PC-3 (cell line): ENCODE measurements at regions not wholly inside any gene's neighbourhood (a gene's known extent, or its start where the extent isn't known, plus 50 kb on each side); places are given as distances from the start of the nearest gene placed in this dataset.

Source experiments
- ATAC-seq: fragments of 200-7000 bp; cut with Tn5 transposase; 2 replicates; pipeline ENCODE4 v1.9.1; 2020; ENCODE audit warnings: mild to moderate bottlenecking, moderate library complexity
- BruUV-seq: library from RNA; stranded (reverse); fragments of 400-500 nt; replicated peaks from 2 replicates; lab custom pipeline; 2021; lab: Mats Ljungman, UMichigan
- CTCF ChIA-PET: fragments of 300-600 bp; sonication (Branson Sonifier 250); formaldehyde crosslinking; loops from one replicate; lab custom pipeline; 2022; ENCODE audit warnings: antibody characterized with exemption; lab: Charles Lee
- POLR2A ChIA-PET: fragments of 300-600 bp; sonication (Branson Sonifier 250); formaldehyde crosslinking; loops from one replicate; lab custom pipeline; 2022; ENCODE audit warnings: antibody characterized with exemption; ENCODE audit not compliant: unreplicated experiment; lab: Charles Lee
- DNase-seq: peaks from one replicate; pipeline ENCODE4 v3.0.0-alpha.2; 2015
- H2AFZ ChIP-seq: fragments of 300-600 bp; sonication (generic); 2 replicates; pipeline ENCODE4 v1.6.0; 2016; ENCODE audit warnings: antibody characterized with exemption, low read length
- H3F3A ChIP-seq: fragments of 300-600 bp; sonication (generic); one replicate; pipeline ENCODE4 v1.6.0; 2017; ENCODE audit warnings: antibody characterized with exemption, low read length, control low read depth, mild to moderate bottlenecking; ENCODE audit not compliant: unreplicated experiment
- H3K27ac ChIP-seq: fragments of 300-600 bp; sonication (generic); 2 replicates; pipeline ENCODE4 v1.5.1; 2016; ENCODE audit warnings: mild to moderate bottlenecking, low read length
- H3K27me3 ChIP-seq: fragments of 300-600 bp; sonication (generic); 2 replicates; pipeline ENCODE4 v1.6.1; 2016; ENCODE audit warnings: low read length, mixed read lengths
- H3K36me3 ChIP-seq: fragments of 300-600 bp; sonication (generic); 2 replicates; pipeline ENCODE4 v1.6.1; 2016; ENCODE audit warnings: low read depth, mixed run types, low read length, mixed read lengths
- H3K4me1 ChIP-seq: fragments of 300-600 bp; sonication (generic); 2 replicates; pipeline ENCODE4 v1.5.1; 2016; ENCODE audit warnings: low read length; ENCODE audit not compliant: insufficient read depth
- H3K4me2 ChIP-seq: fragments of 300-600 bp; sonication (generic); 2 replicates; pipeline ENCODE4 v1.6.0; 2016; ENCODE audit warnings: low read length
- H3K4me3 ChIP-seq: fragments of 300-600 bp; sonication (generic); 2 replicates; pipeline ENCODE4 v1.5.1; 2016; ENCODE audit warnings: mild to moderate bottlenecking, low read length, mixed read lengths
- H3K79me2 ChIP-seq: fragments of 300-600 bp; sonication (generic); 2 replicates; pipeline ENCODE4 v1.6.1; 2017; ENCODE audit warnings: low read length, mixed read lengths
- H3K9ac ChIP-seq: fragments of 300-600 bp; sonication (generic); 2 replicates; pipeline ENCODE4 v1.6.0; 2016; ENCODE audit warnings: mild to moderate bottlenecking, low read length
- H3K9me2 ChIP-seq: fragments of 300-600 bp; sonication (generic); replicated peaks from 2 replicates; pipeline ENCODE4 v1.6.1; 2016; ENCODE audit warnings: mixed run types, low read length, mixed read lengths
- H3K9me3 ChIP-seq: fragments of 300-600 bp; sonication (generic); 2 replicates; pipeline ENCODE4 v1.6.1; 2016; ENCODE audit warnings: low read length, mixed read lengths
- H4K20me1 ChIP-seq: fragments of 300-600 bp; sonication (generic); 2 replicates; pipeline ENCODE4 v1.6.1; 2016; ENCODE audit warnings: low read length, mixed read lengths
- EZH2 ChIP-seq: fragments of 300-600 bp; sonication (generic); IDR thresholded peaks from one replicate; pipeline ENCODE4 v1.6.1; 2017; ENCODE audit warnings: antibody characterized with exemption, mild to moderate bottlenecking, low read length; ENCODE audit not compliant: unreplicated experiment
- EZH2phosphoT487 ChIP-seq: fragments of 300-600 bp; sonication (generic); IDR thresholded peaks from 2 replicates; pipeline ENCODE4 v1.6.1; 2018; ENCODE audit warnings: mild to moderate bottlenecking, antibody characterized with exemption, low read length, borderline replicate concordance
- intact Hi-C: fragments of 100-400 bp; cut with micrococcal nuclease; formaldehyde crosslinking; loops from 2 replicates; pipeline ENCODE4 v1.9.0; 2023
- TF ChIP-seq, protein P1 (sequence below): fragments of 300-600 bp; sonication (generic); conservative IDR thresholded peaks from 2 replicates; pipeline ENCODE4 v1.5.1; 2017; ENCODE audit warnings: antibody characterized with exemption, low read depth, mild to moderate bottlenecking, low read length

DNA sequence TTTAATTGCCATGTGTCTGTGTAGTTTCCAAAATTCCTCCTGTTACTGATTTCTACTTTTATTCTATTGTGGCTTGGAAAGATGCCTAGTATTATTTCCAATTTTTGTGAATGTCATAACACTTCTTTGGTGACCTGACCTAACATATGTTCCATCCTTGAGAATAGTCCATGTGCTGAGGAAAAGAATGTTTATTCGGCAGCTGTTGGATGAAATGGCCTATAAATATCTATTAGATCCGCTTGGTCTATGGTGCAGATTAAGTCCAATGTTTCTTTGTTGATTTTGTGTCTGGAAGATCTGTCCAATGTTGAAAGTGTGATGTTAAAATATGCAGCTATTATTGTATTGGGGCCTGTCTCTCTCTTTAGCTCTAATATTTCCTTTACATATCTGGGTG is 219.2 kb upstream of the HDX start:
- Histone ChIP-seq H3K9me3 (no peaks in the 10 kb centered on the region), H3K79me2 (no peaks in the 10 kb centered on the region), H3K4me1 (no peaks in the 10 kb centered on the region), H2AFZ (no peak overlapping the region), H3K9me2 (no peaks in the 10 kb centered on the region), H3K4me3 (no peak overlapping the region), H3K27ac (no peak overlapping the region), H3K9ac (no peak overlapping the region), H3F3A (no peaks in the 10 kb centered on the region), H3K27me3 (no peaks in the 10 kb centered on the region), H4K20me1 (no peaks in the 10 kb centered on the region), H3K4me2 (no peak overlapping the region), H3K36me3 (no peaks in the 10 kb centered on the region)
- no TSS peak for BruUV-seq
- TF ChIP-seq, protein P1, sequence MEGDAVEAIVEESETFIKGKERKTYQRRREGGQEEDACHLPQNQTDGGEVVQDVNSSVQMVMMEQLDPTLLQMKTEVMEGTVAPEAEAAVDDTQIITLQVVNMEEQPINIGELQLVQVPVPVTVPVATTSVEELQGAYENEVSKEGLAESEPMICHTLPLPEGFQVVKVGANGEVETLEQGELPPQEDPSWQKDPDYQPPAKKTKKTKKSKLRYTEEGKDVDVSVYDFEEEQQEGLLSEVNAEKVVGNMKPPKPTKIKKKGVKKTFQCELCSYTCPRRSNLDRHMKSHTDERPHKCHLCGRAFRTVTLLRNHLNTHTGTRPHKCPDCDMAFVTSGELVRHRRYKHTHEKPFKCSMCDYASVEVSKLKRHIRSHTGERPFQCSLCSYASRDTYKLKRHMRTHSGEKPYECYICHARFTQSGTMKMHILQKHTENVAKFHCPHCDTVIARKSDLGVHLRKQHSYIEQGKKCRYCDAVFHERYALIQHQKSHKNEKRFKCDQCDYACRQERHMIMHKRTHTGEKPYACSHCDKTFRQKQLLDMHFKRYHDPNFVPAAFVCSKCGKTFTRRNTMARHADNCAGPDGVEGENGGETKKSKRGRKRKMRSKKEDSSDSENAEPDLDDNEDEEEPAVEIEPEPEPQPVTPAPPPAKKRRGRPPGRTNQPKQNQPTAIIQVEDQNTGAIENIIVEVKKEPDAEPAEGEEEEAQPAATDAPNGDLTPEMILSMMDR, result no peak
- TF ChIP-seq EZH2phosphoT487, result no peak
- TF ChIP-seq EZH2, result no peak
- POLR2A ChIA-PET, result no interaction called here
- DNase-seq (no peak), ATAC-seq (no peak)
- intact Hi-C loops, result no loop called here
- CTCF ChIA-PET, result no interaction called here

DNA sequence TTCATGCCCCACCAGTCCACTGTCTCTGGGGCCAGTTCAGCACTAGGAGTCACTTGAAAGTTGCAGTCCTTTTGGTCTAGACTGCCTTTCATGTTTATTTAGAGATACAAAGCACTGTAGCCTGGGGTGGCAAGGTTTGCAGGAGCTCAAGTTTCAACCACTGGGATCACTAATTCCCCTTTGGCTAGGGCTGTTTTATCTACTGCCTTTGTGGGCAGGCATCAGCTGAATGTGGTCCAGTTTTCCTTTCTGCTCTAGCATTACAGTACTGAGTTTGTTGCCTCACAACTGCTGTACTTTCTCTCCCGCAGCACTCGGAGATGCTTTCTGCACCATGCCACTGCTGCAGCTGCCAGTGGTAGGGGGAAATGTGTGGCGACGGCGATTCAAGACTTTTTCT is 222.3 kb upstream of the HDX start:
- no peak; the same call in 1 of the 2 replicates for ATAC-seq

DNA sequence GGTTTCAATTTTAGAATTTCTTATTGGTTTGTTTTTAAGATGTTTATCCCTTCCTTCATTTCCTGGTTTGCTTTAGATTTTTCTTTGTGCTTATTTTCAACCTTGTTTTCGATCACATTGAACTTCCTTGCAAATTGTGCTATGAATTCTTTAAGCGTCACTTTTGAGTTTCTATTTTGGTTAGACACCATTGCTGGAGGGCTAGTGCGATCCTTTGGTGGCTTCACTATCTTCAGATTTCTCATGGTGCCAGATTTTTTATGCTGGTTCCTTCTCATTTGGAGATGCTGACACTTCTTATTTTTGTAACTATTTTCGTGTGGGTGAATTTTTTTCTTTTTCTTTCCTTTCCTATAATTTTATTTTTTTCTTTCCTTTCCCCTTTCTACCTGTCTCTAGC is 227.2 kb upstream of the HDX start:
- TF ChIP-seq, protein P1, result no peak
- TF ChIP-seq EZH2phosphoT487 (no peak), EZH2 (no peak)
- H3K27me3 ChIP-seq, result no peaks in the 10 kb centered on the region
- DNase-seq, result no peak
- no peaks in the 10 kb centered on the region for H3K36me3 ChIP-seq
- no peaks in the 10 kb centered on the region for H3K79me2 ChIP-seq
- ChIA-PET POLR2A (no interaction called here), CTCF (interaction anchor here (1.2 kb wide), 1 partner anchor 177 kb away, joined by 9 read pairs; no protein-coding TSS in a partner anchor)
- H3K4me1 ChIP-seq, result no peaks in the 10 kb centered on the region
- no peak overlapping the region for H3K4me2 ChIP-seq
- no peak overlapping the region for H2AFZ ChIP-seq
- BruUV-seq, result no TSS peak
- intact Hi-C loops, result loop anchor here (1.0 kb wide), 2 partner anchors 178 to 324 kb away; no protein-coding TSS in a partner anchor
- H3K9ac ChIP-seq, result no peak overlapping the region
- no peak overlapping the region for H3K4me3 ChIP-seq
- H3K9me2 ChIP-seq, result no peaks in the 10 kb centered on the region
- no peak overlapping the region for H3K27ac ChIP-seq
- ATAC-seq, result no peak
- H3F3A ChIP-seq, result no peaks in the 10 kb centered on the region
- no peaks in the 10 kb centered on the region for H3K9me3 ChIP-seq
- H4K20me1 ChIP-seq, result no peaks in the 10 kb centered on the region

More for the DNA sequence above, 222.3 kb upstream of the HDX start:
- no peak overlapping the region for H3K4me3 ChIP-seq
- DNase-seq, result no peak
- no peaks in the 10 kb centered on the region for H4K20me1 ChIP-seq
- CTCF ChIA-PET, result interaction anchor here (0.6 kb wide), 1 partner anchor 247 kb away, joined by 14 read pairs; no protein-coding TSS in a partner anchor
- H3K36me3 ChIP-seq, result no peaks in the 10 kb centered on the region
- intact Hi-C loops, result no loop called here
- H3K4me1 ChIP-seq, result no peaks in the 10 kb centered on the region
- H3K9ac ChIP-seq, result no peak overlapping the region
- no peak for TF ChIP-seq EZH2
- TF ChIP-seq EZH2phosphoT487, result no peak
- POLR2A ChIA-PET, result no interaction called here
- H2AFZ ChIP-seq, result no peak overlapping the region
- no peak overlapping the region for H3K27ac ChIP-seq
- BruUV-seq, result no TSS peak
- H3K9me3 ChIP-seq, result no peaks in the 10 kb centered on the region
- no peaks in the 10 kb centered on the region for H3K27me3 ChIP-seq
- no peaks in the 10 kb centered on the region for H3K79me2 ChIP-seq
- H3K9me2 ChIP-seq, result no peaks in the 10 kb centered on the region
- H3K4me2 ChIP-seq, result no peak overlapping the region
- H3F3A ChIP-seq, result no peaks in the 10 kb centered on the region
